Kidney epithelial cell (primary cell): ENCODE measurements at regions not wholly inside any gene's neighbourhood (a gene's known extent, or its start where the extent isn't known, plus 50 kb on each side); places are given as distances from the start of the nearest gene placed in this dataset.

ENCODE experiments used
- DNase-seq: peaks from one replicate; pipeline ENCODE4 v3.0.0-alpha.2; 2010; ENCODE audit warnings: low read depth
- H3K27me3 ChIP-seq: 2 replicates; pipeline ENCODE4 v1.6.0; 2011; ENCODE audit warnings: low read length; ENCODE audit not compliant: control insufficient read depth, insufficient read depth
- H3K36me3 ChIP-seq: 2 replicates; pipeline ENCODE4 v1.5.1; 2011; ENCODE audit warnings: low read length; ENCODE audit not compliant: control insufficient read depth, insufficient read depth
- H3K4me3 ChIP-seq: 2 replicates; pipeline ENCODE4 v1.5.1; 2011; ENCODE audit warnings: low read depth, mild to moderate bottlenecking, control low read depth, low read length
- TF ChIP-seq, protein P1 (sequence below): IDR thresholded peaks from 2 replicates; pipeline ENCODE4 v1.5.1; 2011; ENCODE audit warnings: mild to moderate bottlenecking, moderate library complexity, low read length, control low read depth, inconsistent platforms; ENCODE audit not compliant: insufficient read depth, poor library complexity, severe bottlenecking

DNA sequence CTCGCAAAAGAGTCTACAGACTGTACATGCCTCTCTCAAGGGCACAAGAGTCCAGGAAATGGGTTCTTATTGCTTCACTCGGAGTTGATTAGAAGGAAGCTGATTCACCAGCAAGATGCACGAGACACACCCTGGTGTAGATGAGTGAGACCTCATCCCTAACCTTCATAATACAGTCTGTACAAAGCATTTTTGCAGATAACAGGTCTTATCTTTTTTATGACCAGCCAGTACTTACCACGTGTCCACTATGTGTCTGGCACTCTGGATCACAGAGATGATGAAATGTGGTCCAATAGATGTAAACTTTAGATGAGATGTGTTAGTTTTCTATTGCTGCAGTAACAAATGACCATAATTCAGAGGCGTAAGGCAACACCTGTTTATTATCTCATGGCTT lies 53.4 kb upstream of the PWP1 start:
- no peak for DNase-seq
- TF ChIP-seq, protein P1, sequence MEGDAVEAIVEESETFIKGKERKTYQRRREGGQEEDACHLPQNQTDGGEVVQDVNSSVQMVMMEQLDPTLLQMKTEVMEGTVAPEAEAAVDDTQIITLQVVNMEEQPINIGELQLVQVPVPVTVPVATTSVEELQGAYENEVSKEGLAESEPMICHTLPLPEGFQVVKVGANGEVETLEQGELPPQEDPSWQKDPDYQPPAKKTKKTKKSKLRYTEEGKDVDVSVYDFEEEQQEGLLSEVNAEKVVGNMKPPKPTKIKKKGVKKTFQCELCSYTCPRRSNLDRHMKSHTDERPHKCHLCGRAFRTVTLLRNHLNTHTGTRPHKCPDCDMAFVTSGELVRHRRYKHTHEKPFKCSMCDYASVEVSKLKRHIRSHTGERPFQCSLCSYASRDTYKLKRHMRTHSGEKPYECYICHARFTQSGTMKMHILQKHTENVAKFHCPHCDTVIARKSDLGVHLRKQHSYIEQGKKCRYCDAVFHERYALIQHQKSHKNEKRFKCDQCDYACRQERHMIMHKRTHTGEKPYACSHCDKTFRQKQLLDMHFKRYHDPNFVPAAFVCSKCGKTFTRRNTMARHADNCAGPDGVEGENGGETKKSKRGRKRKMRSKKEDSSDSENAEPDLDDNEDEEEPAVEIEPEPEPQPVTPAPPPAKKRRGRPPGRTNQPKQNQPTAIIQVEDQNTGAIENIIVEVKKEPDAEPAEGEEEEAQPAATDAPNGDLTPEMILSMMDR, result no peak
- H3K27me3 ChIP-seq, result no peaks in the 10 kb centered on the region

DNA sequence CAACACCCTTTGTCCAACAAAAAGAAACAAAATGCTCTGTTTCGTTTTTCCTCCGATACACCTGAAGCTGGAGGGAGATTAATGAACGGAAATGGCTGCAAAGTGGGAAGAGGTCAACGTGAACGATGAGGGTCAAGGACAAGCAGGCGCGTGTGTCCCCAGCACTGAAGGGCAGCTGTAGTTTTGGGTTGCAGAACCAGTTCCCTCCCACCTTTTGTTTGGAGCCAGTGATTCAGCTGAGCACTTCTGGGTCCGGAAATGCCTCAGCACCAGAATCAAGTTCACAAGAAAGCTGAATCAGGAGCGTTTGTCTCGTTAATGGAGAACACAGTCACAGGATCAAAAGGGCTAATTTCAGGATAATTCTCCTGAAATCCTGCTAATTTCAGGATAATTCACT lies 51.1 kb upstream of the PWP1 start:
- H3K4me3 ChIP-seq, result no peak overlapping the region
- no peaks in the 10 kb centered on the region for H3K36me3 ChIP-seq
- no peak for DNase-seq
- TF ChIP-seq, protein P1, result no peak
- no peaks in the 10 kb centered on the region for H3K27me3 ChIP-seq

More for the DNA sequence above, 53.4 kb upstream of the PWP1 start:
- Histone ChIP-seq H3K4me3 (no peak overlapping the region), H3K36me3 (no peaks in the 10 kb centered on the region)

DNA sequence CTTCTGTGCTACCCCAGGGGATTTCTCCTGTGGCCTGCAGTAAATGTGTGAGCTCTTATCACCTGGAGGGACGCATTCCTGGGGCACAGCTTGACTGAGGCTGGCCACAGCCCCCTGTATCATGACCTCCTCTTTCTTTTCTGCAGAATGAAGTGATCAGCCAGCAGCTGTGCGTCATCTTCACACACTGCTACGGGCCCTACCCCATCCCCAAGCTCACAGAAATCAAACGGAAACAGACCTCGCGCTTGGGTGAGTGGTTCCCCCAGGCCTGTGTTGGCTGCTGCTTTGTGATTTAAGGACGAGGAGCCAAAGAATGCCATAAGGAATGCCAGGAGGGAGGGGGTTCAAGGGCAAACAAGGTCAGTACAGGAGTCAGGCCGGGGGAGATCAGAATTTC lies 50.5 kb upstream of the PWP1 start:
- Histone ChIP-seq H3K36me3 (no peaks in the 10 kb centered on the region), H3K4me3 (no peak overlapping the region), H3K27me3 (no peaks in the 10 kb centered on the region)
- TF ChIP-seq, protein P1, result no peak
- DNase-seq, result no peak
